Osteoblast (primary cell): ENCODE measurements at regions not wholly inside any gene's neighbourhood (a gene's known extent, or its start where the extent isn't known, plus 50 kb on each side); places are given as distances from the start of the nearest gene placed in this dataset.
"Not testable (repeated sequence)": the region's sequence is repeated elsewhere in the genome, so short reads cannot be mapped to it uniquely, and the experiment has no call there.

ENCODE experiments used
- DNase-seq: peaks from one replicate; pipeline ENCODE4 v3.0.0; 2011; ENCODE audit warnings: low spot score, mixed read lengths; ENCODE audit not compliant: insufficient read length; ENCODE audit errors: missing footprints
- H2AFZ ChIP-seq: 2 replicates; pipeline ENCODE4 v1.6.0; 2011; ENCODE audit warnings: mild to moderate bottlenecking, low read length
- H3K27ac ChIP-seq: 2 replicates; pipeline ENCODE4 v1.5.1; 2011; ENCODE audit warnings: mild to moderate bottlenecking, low read depth, low read length, moderate library complexity
- H3K27me3 ChIP-seq: 2 replicates; pipeline ENCODE4 v1.6.0; 2012; ENCODE audit warnings: mild to moderate bottlenecking, control low read depth, inconsistent platforms, low read length, moderate library complexity; ENCODE audit not compliant: insufficient read depth
- H3K36me3 ChIP-seq: 2 replicates; pipeline ENCODE4 v1.5.1; 2011; ENCODE audit warnings: mild to moderate bottlenecking, low read length, control low read depth, moderate library complexity; ENCODE audit not compliant: insufficient read depth
- H3K4me1 ChIP-seq: 2 replicates; pipeline ENCODE4 v1.5.1; 2011; ENCODE audit warnings: mild to moderate bottlenecking, low read length, control low read depth, moderate library complexity; ENCODE audit not compliant: insufficient read depth
- H3K4me2 ChIP-seq: 2 replicates; pipeline ENCODE4 v1.6.0; 2011; ENCODE audit warnings: mild to moderate bottlenecking, low read length; ENCODE audit not compliant: insufficient read depth
- H3K4me3 ChIP-seq: fragments of 200-600 bp; sonication (generic); 3 replicates; pipeline ENCODE4 v1.5.1; 2012; ENCODE audit warnings: mild to moderate bottlenecking, low read length, inconsistent platforms; ENCODE audit not compliant: insufficient read depth
- H3K79me2 ChIP-seq: 2 replicates; pipeline ENCODE4 v1.6.0; 2012; ENCODE audit warnings: mild to moderate bottlenecking, low read length, control low read depth, inconsistent platforms; ENCODE audit not compliant: insufficient read depth
- H3K9me3 ChIP-seq: 2 replicates; pipeline ENCODE4 v1.5.1; 2011; ENCODE audit warnings: low read depth, low read length, control low read depth
- H4K20me1 ChIP-seq: 2 replicates; pipeline ENCODE4 v1.6.0; 2012; ENCODE audit warnings: mild to moderate bottlenecking, low read length, control low read depth; ENCODE audit not compliant: insufficient read depth
- CTCF ChIP-seq: IDR thresholded peaks from 2 replicates; pipeline ENCODE4 v1.5.1; 2011; ENCODE audit warnings: mild to moderate bottlenecking, low read depth, low read length, moderate library complexity; ENCODE audit errors: extremely low read depth

- Histone ChIP-seq H3K36me3 (no peaks in the 10 kb centered on the region), H3K27me3 (no peaks in the 10 kb centered on the region), H2AFZ (no peak overlapping the region), H3K4me3 (no peak overlapping the region), H4K20me1 (no peaks in the 10 kb centered on the region), H3K79me2 (no peaks in the 10 kb centered on the region), H3K4me2 (no peak overlapping the region), H3K4me1 (no peaks in the 10 kb centered on the region), H3K9me3 (no peaks in the 10 kb centered on the region), H3K27ac (no peak overlapping the region)
- DNase-seq = peak; percentile 10
- no peak for TF ChIP-seq CTCF
These were observed 1271.6 kb downstream of the CDH12 start for GRCh38 chr5:21581508-21581907.

DNA sequence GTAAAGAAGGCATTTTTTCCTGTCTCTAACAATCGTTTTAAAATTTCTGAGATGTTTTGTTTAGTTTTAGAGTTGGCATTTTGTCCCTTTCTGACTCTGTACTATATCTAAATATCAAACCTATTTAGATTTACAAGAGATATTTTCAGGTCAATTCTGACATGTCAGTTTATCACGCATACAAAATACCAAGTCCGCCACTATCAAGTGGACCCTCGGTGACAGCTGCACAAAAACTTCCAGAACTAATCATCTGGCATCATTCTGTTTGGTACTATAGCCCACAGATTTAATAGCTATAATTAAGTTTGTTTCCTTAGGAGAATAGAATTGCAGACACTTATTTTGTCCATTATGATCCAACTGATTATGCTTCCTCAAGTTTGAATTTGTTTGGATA, 1278.2 kb downstream of the CDH12 start:
- no peaks in the 10 kb centered on the region for H3K4me1 ChIP-seq
- no peak overlapping the region for H2AFZ ChIP-seq
- no peaks in the 10 kb centered on the region for H3K27me3 ChIP-seq
- no peak overlapping the region for H3K27ac ChIP-seq
- H3K4me2 ChIP-seq = no peak overlapping the region
- no peaks in the 10 kb centered on the region for H3K9me3 ChIP-seq
- TF ChIP-seq CTCF = no peak
- no peak overlapping the region for H3K4me3 ChIP-seq
- no peak for DNase-seq
- H4K20me1 ChIP-seq = no peaks in the 10 kb centered on the region
- no peaks in the 10 kb centered on the region for H3K79me2 ChIP-seq
- H3K36me3 ChIP-seq = no peaks in the 10 kb centered on the region

- H3K27me3 ChIP-seq = no peaks in the 10 kb centered on the region
- H3K27ac ChIP-seq = no peak overlapping the region
- H3K9me3 ChIP-seq = no peaks in the 10 kb centered on the region
- no peaks in the 10 kb centered on the region for H3K36me3 ChIP-seq
- H3K79me2 ChIP-seq = no peaks in the 10 kb centered on the region
- no peak overlapping the region for H3K4me3 ChIP-seq
- no peaks in the 10 kb centered on the region for H3K4me1 ChIP-seq
- H4K20me1 ChIP-seq = no peaks in the 10 kb centered on the region
- DNase-seq = no peak
- no peak overlapping the region for H2AFZ ChIP-seq
- TF ChIP-seq CTCF = no peak
- H3K4me2 ChIP-seq = no peak overlapping the region
These were observed 1278.7 kb downstream of the CDH12 start for GRCh38 chr5:21574438-21574837.

DNA sequence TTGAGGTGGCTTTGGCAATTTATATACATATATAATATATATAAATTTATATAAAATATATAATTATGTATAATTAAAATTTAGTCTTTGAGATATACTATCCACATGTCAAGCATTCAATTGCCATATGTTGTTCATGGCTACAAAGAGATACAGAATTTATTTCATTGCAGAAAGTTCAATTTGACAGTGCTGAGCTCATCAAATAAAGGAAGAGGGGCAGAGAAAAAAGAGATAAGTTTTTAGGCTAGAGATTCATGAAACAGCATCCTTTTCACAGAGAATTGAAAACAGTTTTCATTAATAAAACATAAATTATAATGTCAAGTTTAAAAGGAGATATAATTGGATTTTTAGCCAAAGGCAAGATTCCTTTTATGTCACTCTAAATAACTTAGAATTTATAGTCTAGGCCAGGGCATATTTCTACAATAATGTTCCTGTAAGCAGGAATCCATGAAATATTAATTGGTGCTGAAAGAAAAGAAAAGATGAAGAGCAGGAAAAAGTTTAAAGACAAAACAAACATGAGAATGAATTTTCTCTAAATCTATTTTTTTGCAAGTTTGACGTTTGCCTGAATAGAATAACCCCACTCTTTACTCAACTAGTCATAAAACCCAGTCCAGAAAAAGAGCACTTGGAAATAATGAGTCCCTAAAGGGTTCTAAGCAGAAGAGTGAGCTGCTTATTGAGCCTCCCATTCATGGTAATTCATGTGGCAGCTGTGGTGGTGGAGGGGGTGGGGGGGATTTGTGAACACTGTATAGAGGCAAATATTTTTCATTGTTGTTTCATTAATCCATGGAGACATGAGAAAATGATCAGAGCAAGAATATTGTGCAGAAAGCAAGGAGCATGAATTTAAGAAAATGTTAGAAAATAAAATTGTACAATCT, 1279.5 kb downstream of the CDH12 start:
- Histone ChIP-seq H3K27ac (no peak overlapping the region), H3K4me1 (no peaks in the 10 kb centered on the region), H3K4me3 (no peak overlapping the region), H2AFZ (no peak overlapping the region), H3K9me3 (no peaks in the 10 kb centered on the region), H3K4me2 (no peak overlapping the region), H3K79me2 (no peaks in the 10 kb centered on the region), H3K27me3 (no peaks in the 10 kb centered on the region), H3K36me3 (no peaks in the 10 kb centered on the region), H4K20me1 (no peaks in the 10 kb centered on the region)
- no peak for DNase-seq
- TF ChIP-seq CTCF = no peak

DNA sequence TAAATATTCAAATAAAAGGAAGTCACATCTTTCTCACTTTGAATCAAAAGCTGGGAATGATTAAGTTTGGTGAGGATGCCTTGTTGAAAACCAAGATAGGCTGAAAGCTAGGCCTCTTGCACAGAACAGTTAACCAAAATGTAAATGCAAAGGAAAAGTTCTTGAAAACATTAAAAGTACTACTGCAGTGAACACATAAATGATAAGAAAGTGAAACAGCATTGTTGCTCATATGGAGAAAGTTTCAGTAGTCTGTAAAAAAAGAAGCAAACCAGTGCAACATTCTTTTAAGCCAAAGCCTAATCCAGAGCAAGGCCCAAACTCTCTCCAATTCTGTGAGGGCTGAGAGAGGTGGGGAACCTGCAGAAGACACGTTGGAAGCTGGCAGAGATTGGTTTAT, 1281.9 kb downstream of the CDH12 start:
- DNase-seq, H3K79me2 ChIP-seq: not testable (repeated sequence)

GRCh38 chr5:21559109-21559508, 1294.0 kb downstream of the CDH12 start:
- H3K36me3 ChIP-seq, H3K27ac ChIP-seq, DNase-seq, H4K20me1 ChIP-seq, H3K9me3 ChIP-seq, H2AFZ ChIP-seq, H3K4me3 ChIP-seq, H3K27me3 ChIP-seq, H3K4me1 ChIP-seq, H3K4me2 ChIP-seq, H3K79me2 ChIP-seq: not testable (repeated sequence)

More for the DNA sequence above, 1281.9 kb downstream of the CDH12 start:
- not testable (repeated sequence) for H3K4me2 ChIP-seq, H3K9me3 ChIP-seq, H3K4me1 ChIP-seq, H3K27me3 ChIP-seq, H3K4me3 ChIP-seq, H3K27ac ChIP-seq, H4K20me1 ChIP-seq, H2AFZ ChIP-seq, H3K36me3 ChIP-seq
